HEK293 (cell line): ENCODE measurements at regions not wholly inside any gene's neighbourhood (a gene's known extent, or its start where the extent isn't known, plus 50 kb on each side); places are given as distances from the start of the nearest gene placed in this dataset.

Source experiments
- CTCF ChIA-PET: fragments of 350-600 bp; formaldehyde crosslinking; extraction: SDS; loops from one replicate; lab custom pipeline; 2021; ENCODE audit warnings: antibody characterized with exemption; lab: Yijun Ruan, JAX
- POLR2A ChIA-PET: fragments of 300-600 bp; formaldehyde crosslinking; extraction: SDS; loops from one replicate; lab custom pipeline; 2020; ENCODE audit warnings: antibody characterized with exemption, inconsistent platforms; lab: Yijun Ruan, JAX
- H3K27ac ChIP-seq: fragments of 200-500 bp; sonication (Bioruptor generic); 2 replicates; pipeline ENCODE4 v1.5.1; 2014; ENCODE audit warnings: low read depth, low read length, control low read depth, inconsistent platforms; ENCODE audit errors: extremely low read depth
- H3K36me3 ChIP-seq, 2 experiments: fragments of 200-500 bp in 1 of 2; sonication (Bioruptor generic) in 1 of 2; 1 replicate in 1 of 2; 2 replicates in 1 of 2; pipeline ENCODE4 v1.5.1; 2014 to 2017; ENCODE audit warnings: inconsistent platforms in 2 of 2, low read length in 2 of 2; ENCODE audit not compliant: control insufficient read depth in 2 of 2, insufficient read depth in 1 of 2
- H3K4me1 ChIP-seq: fragments of 200-500 bp; sonication (Bioruptor generic); 2 replicates; pipeline ENCODE4 v1.5.1; 2014; ENCODE audit warnings: mild to moderate bottlenecking, low read length, inconsistent platforms; ENCODE audit not compliant: control insufficient read depth, insufficient read depth
- H3K4me3 ChIP-seq: 2 replicates; pipeline ENCODE4 v1.5.1; 2011; ENCODE audit warnings: low read depth, mild to moderate bottlenecking, control low read depth, low read length, moderate library complexity
- H3K9me3 ChIP-seq: fragments of 200-500 bp; sonication (Bioruptor generic); 2 replicates; pipeline ENCODE4 v1.5.1; 2014; ENCODE audit warnings: low read depth, low read length, inconsistent platforms; ENCODE audit not compliant: control insufficient read depth, insufficient read depth
- GLIS1 ChIP-seq: fragments of 450-650 bp; formaldehyde crosslinking; IDR thresholded peaks from 2 replicates; pipeline ENCODE4 v1.5.1; 2016; ENCODE audit warnings: missing biosample characterization, missing genetic modification characterization
- GLIS2 ChIP-seq: fragments of 450-650 bp; formaldehyde crosslinking; IDR thresholded peaks from 2 replicates; pipeline ENCODE4 v1.5.1; 2016; ENCODE audit warnings: missing biosample characterization, missing genetic modification characterization
- PRDM1 ChIP-seq: fragments of 450-650 bp; formaldehyde crosslinking; IDR thresholded peaks from 2 replicates; pipeline ENCODE4; 2016; ENCODE audit warnings: missing biosample characterization, missing genetic modification characterization
- SALL2 ChIP-seq: fragments of 450-650 bp; formaldehyde crosslinking; IDR thresholded peaks from 2 replicates; pipeline ENCODE4 v1.5.0; 2017; ENCODE audit warnings: missing biosample characterization, mild to moderate bottlenecking, missing genetic modification characterization, borderline replicate concordance
- SCRT1 ChIP-seq: fragments of 450-650 bp; formaldehyde crosslinking; IDR thresholded peaks from 2 replicates; pipeline ENCODE4 v1.5.1; 2016; ENCODE audit warnings: missing biosample characterization, missing genetic modification characterization, borderline replicate concordance
- WT1 ChIP-seq: fragments of 450-650 bp; formaldehyde crosslinking; IDR thresholded peaks from 2 replicates; pipeline ENCODE4 v1.5.1; 2016; ENCODE audit warnings: missing biosample characterization, missing genetic modification characterization
- YY2 ChIP-seq: fragments of 450-650 bp; formaldehyde crosslinking; IDR thresholded peaks from 2 replicates; pipeline ENCODE4 v1.5.1; 2016; ENCODE audit warnings: missing biosample characterization, missing genetic modification characterization
- ZBTB17 ChIP-seq: fragments of 450-650 bp; formaldehyde crosslinking; IDR thresholded peaks from 2 replicates; pipeline ENCODE4 v1.5.1; 2016; ENCODE audit warnings: missing biosample characterization, missing genetic modification characterization
- ZFHX2 ChIP-seq: fragments of 450-650 bp; formaldehyde crosslinking; conservative IDR thresholded peaks from 2 replicates; pipeline ENCODE4 v1.5.1; 2016; ENCODE audit warnings: missing biosample characterization, missing genetic modification characterization
- ZNF114 ChIP-seq: fragments of 450-650 bp; formaldehyde crosslinking; IDR thresholded peaks from 2 replicates; pipeline ENCODE4 v1.5.0; 2017; ENCODE audit warnings: missing biosample characterization, missing genetic modification characterization
- ZNF169 ChIP-seq: fragments of 450-650 bp; formaldehyde crosslinking; IDR thresholded peaks from 2 replicates; pipeline ENCODE4 v1.5.1; 2016; ENCODE audit warnings: missing biosample characterization, missing genetic modification characterization
- ZNF18 ChIP-seq: fragments of 450-650 bp; formaldehyde crosslinking; IDR thresholded peaks from 2 replicates; pipeline ENCODE4 v1.5.1; 2016; ENCODE audit warnings: missing biosample characterization, missing genetic modification characterization
- ZNF19 ChIP-seq: fragments of 450-650 bp; formaldehyde crosslinking; IDR thresholded peaks from 2 replicates; pipeline ENCODE4; 2016; ENCODE audit warnings: missing biosample characterization, missing genetic modification characterization, low read depth
- ZNF223 ChIP-seq: fragments of 450-650 bp; formaldehyde crosslinking; IDR thresholded peaks from 2 replicates; pipeline ENCODE4 v1.5.1; 2016; ENCODE audit warnings: missing biosample characterization, missing genetic modification characterization
- ZNF239 ChIP-seq: fragments of 450-650 bp; formaldehyde crosslinking; IDR thresholded peaks from 2 replicates; pipeline ENCODE4 v1.5.1; 2016; ENCODE audit warnings: missing biosample characterization, missing genetic modification characterization
- ZNF302 ChIP-seq: fragments of 450-650 bp; formaldehyde crosslinking; IDR thresholded peaks from 2 replicates; pipeline ENCODE4 v1.5.1; 2016; ENCODE audit warnings: missing biosample characterization, missing genetic modification characterization, low read depth
- ZNF335 ChIP-seq: fragments of 450-650 bp; formaldehyde crosslinking; conservative IDR thresholded peaks from 2 replicates; pipeline ENCODE4 v1.5.1; 2016; ENCODE audit warnings: missing biosample characterization, missing genetic modification characterization
- ZNF362 ChIP-seq: fragments of 450-650 bp; formaldehyde crosslinking; IDR thresholded peaks from 2 replicates; pipeline ENCODE4 v1.5.1; 2016; ENCODE audit warnings: missing biosample characterization, missing genetic modification characterization
- ZNF580 ChIP-seq: fragments of 450-650 bp; formaldehyde crosslinking; IDR thresholded peaks from 2 replicates; pipeline ENCODE4 v1.5.1; 2016; ENCODE audit warnings: missing biosample characterization, missing genetic modification characterization
- ZNF600 ChIP-seq: fragments of 450-650 bp; formaldehyde crosslinking; IDR thresholded peaks from 2 replicates; pipeline ENCODE4 v1.5.1; 2016; ENCODE audit warnings: missing biosample characterization, missing genetic modification characterization
- ZNF623 ChIP-seq: fragments of 450-650 bp; formaldehyde crosslinking; IDR thresholded peaks from 2 replicates; pipeline ENCODE4 v1.5.1; 2016; ENCODE audit warnings: missing biosample characterization, missing genetic modification characterization
- ZNF624 ChIP-seq: fragments of 450-650 bp; formaldehyde crosslinking; IDR thresholded peaks from 2 replicates; pipeline ENCODE4 v1.5.1; 2017; ENCODE audit warnings: missing biosample characterization, missing genetic modification characterization
- ZNF639 ChIP-seq: fragments of 450-650 bp; formaldehyde crosslinking; IDR thresholded peaks from 2 replicates; pipeline ENCODE4 v1.5.1; 2016; ENCODE audit warnings: missing biosample characterization, missing genetic modification characterization
- ZNF664 ChIP-seq: fragments of 450-650 bp; formaldehyde crosslinking; IDR thresholded peaks from 2 replicates; pipeline ENCODE4 v1.5.1; 2016; ENCODE audit warnings: missing biosample characterization, missing genetic modification characterization
- ZSCAN5A ChIP-seq: fragments of 450-650 bp; formaldehyde crosslinking; IDR thresholded peaks from 2 replicates; pipeline ENCODE4 v1.5.1; 2016; ENCODE audit warnings: missing biosample characterization, missing genetic modification characterization

- CTCF ChIA-PET = interaction anchor here (0.6 kb wide), 1 partner anchor 1289 kb away, joined by 6 read pairs; no protein-coding TSS in a partner anchor
- H3K9me3 ChIP-seq = no peaks in the 10 kb centered on the region
- H3K4me3 ChIP-seq = no peak overlapping the region
- no peak for TF ChIP-seq GLIS2 (tag by site-specific recombination)
- no peak for TF ChIP-seq ZNF114
- TF ChIP-seq SCRT1 (tag by site-specific recombination) = no peak
- TF ChIP-seq ZNF302 (tag by site-specific recombination) = no peak
- TF ChIP-seq WT1 = no peak
- TF ChIP-seq ZNF223 = no peak
- TF ChIP-seq, all 188 proteins: peak for 0
- Histone ChIP-seq H3K4me1 (no peaks in the 10 kb centered on the region), H3K27ac (no peak overlapping the region), H3K36me3 (no peaks in the 10 kb centered on the region)
- POLR2A ChIA-PET = interaction anchor here (0.7 kb wide), 1 partner anchor 1805 kb away, joined by 8 read pairs; no protein-coding TSS in a partner anchor
Measured at GRCh38 chr1:193952778-193953374, 766.5 kb upstream of the B3GALT2 start.

GRCh38 chr1:193951984-193952383, 765.6 kb upstream of the B3GALT2 start:
- no peaks in the 10 kb centered on the region for H3K4me1 ChIP-seq
- H3K27ac ChIP-seq = no peak overlapping the region
- no peaks in the 10 kb centered on the region for H3K9me3 ChIP-seq
- TF ChIP-seq ZNF624 (no peak), ZNF169 (no peak), ZNF335 (tag by site-specific recombination) (no peak), ZSCAN5A (tag by site-specific recombination) (no peak), ZFHX2 (tag by site-specific recombination) (no peak), ZNF18 (tag by site-specific recombination) (no peak), ZNF639 (no peak), ZNF239 (no peak), PRDM1 (tag by site-specific recombination) (no peak), ZNF580 (tag by site-specific recombination) (no peak), YY2 (tag by site-specific recombination) (no peak), GLIS2 (tag by site-specific recombination) (no peak), GLIS1 (tag by site-specific recombination) (no peak), ZBTB17 (tag by site-specific recombination) (no peak), ZNF623 (tag by site-specific recombination) (no peak), ZNF664 (no peak), SALL2 (tag by site-specific recombination) (no peak), ZNF600 (tag by site-specific recombination) (no peak), ZNF362 (tag by site-specific recombination) (no peak), ZNF19 (tag by site-specific recombination) (no peak)
- ChIA-PET CTCF (no interaction called here), POLR2A (no interaction called here)
- no peaks in the 10 kb centered on the region for H3K36me3 ChIP-seq
- H3K4me3 ChIP-seq = no peak overlapping the region
